ENCODE measurements at regions not wholly inside any gene's neighbourhood (a gene's known extent, or its start where the extent isn't known, plus 50 kb on each side); places are given as distances from the start of the nearest gene placed in this dataset.

DNA sequence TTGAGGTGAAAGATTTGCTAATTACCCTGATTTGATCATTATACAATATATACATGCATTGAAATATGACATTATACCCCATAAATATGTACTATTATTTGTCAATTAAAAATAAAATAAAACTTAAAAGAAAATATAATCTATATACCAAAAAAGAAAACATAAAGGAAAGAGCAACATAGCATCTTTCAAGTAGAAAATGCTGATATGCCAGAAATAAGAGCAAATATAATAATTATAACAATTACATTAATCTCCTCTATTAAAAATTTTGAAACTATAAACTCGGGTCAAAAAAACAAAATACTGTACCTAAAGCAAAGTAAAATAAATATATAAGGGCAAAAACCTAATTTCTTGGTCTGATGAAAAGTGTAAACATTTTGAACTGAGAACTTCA is 209.3 kb upstream of the PDE1C start:
- ChIA-PET CTCF (ENCODE audit: unreplicated experiment) (no interaction called here), POLR2A (no interaction called here)
- intact Hi-C loops (cut with micrococcal nuclease; ENCODE audit: unreplicated experiment), result no loop called here

GRCh38 chr7:32275216-32276009 is 205.2 kb upstream of the PDE1C start:
- H3K4me2 ChIP-seq (ENCODE audit: low read length), result no peak overlapping the region
- intact Hi-C loops (cut with micrococcal nuclease; ENCODE audit: unreplicated experiment), result no loop called here
- BruUV-seq (replicated peaks), result no TSS peak
- POLR2A ChIA-PET, result interaction anchor here (0.6 to 0.7 kb wide), 2 partner anchors 1009 to 1465 kb away, joined by 3 read pairs; no protein-coding TSS in a partner anchor
- H3K4me1 ChIP-seq (ENCODE audit: insufficient read depth, low read length, poor library complexity, severe bottlenecking), result no peaks in the 10 kb centered on the region
- CTCF ChIA-PET (ENCODE audit: unreplicated experiment), result no interaction called here
- no peaks in the 10 kb centered on the region for H4K20me1 ChIP-seq (ENCODE audit: insufficient read depth, low read length)
- H3K9me3 ChIP-seq (ENCODE audit: low read length), result no peaks in the 10 kb centered on the region
- no peak overlapping the region for H2AFZ ChIP-seq (ENCODE audit: low read length)
- TF ChIP-seq EZH2phosphoT487 (IDR thresholded peaks at IDR 0.05; ENCODE audit: borderline replicate concordance, low read depth, low read length) (no peak), CTCF (conservative IDR thresholded peaks at IDR 0.05; ENCODE audit: low read length) (no peak)
- no peaks in the 10 kb centered on the region for H3K79me2 ChIP-seq (ENCODE audit: insufficient read depth, low read depth, low read length)
- no peaks in the 10 kb centered on the region for H3K9me2 ChIP-seq (ENCODE audit: insufficient read depth, low read length)
- H3K27ac ChIP-seq (ENCODE audit: low read depth, low read length, poor library complexity, severe bottlenecking), result no peak overlapping the region
- H3K36me3 ChIP-seq (ENCODE audit: insufficient read depth, low read length), result no peaks in the 10 kb centered on the region
- no peak overlapping the region for H3K4me3 ChIP-seq (ENCODE audit: low read depth, low read length, poor library complexity, severe bottlenecking)
- DNase-seq (ENCODE audit: low spot score), result no peak

More for the DNA sequence above, 209.3 kb upstream of the PDE1C start:
- Histone ChIP-seq H3K79me2 (ENCODE audit: insufficient read depth, low read depth, low read length) (no peaks in the 10 kb centered on the region), H3K4me2 (ENCODE audit: low read length) (no peak overlapping the region), H2AFZ (ENCODE audit: low read length) (no peak overlapping the region), H4K20me1 (ENCODE audit: insufficient read depth, low read length) (no peaks in the 10 kb centered on the region), H3K9me2 (ENCODE audit: insufficient read depth, low read length) (no peaks in the 10 kb centered on the region), H3K4me1 (ENCODE audit: insufficient read depth, low read length, poor library complexity, severe bottlenecking) (no peaks in the 10 kb centered on the region), H3K4me3 (ENCODE audit: low read depth, low read length, poor library complexity, severe bottlenecking) (no peak overlapping the region), H3K9me3 (ENCODE audit: low read length) (no peaks in the 10 kb centered on the region), H3K27ac (ENCODE audit: low read depth, low read length, poor library complexity, severe bottlenecking) (no peak overlapping the region), H3K36me3 (ENCODE audit: insufficient read depth, low read length) (no peaks in the 10 kb centered on the region)
- TF ChIP-seq CTCF (conservative IDR thresholded peaks at IDR 0.05; ENCODE audit: low read length) (no peak), EZH2phosphoT487 (IDR thresholded peaks at IDR 0.05; ENCODE audit: borderline replicate concordance, low read depth, low read length) (no peak)
- DNase-seq (ENCODE audit: low spot score), result no peak
- BruUV-seq (replicated peaks), result no TSS peak

DNA sequence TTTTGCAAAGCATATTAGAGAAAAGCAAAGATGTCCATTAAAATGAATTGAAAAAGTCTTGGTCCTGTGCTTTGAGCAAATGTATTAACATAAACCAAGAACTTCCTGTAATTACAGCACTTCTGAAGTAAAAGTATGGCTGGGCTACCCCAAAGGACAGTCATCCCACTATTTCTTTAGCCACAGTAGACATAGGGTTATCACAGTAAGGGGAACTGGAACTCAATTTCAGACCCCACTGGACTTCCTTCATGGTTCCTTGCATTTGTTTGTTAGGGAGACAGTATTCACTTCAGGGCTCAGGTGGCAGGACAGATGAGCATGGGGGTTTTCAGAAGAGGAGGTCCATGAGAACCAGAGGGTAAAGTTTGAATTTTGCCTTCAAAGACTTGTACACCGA is 203.1 kb upstream of the PDE1C start:
- Histone ChIP-seq H3K9me3 (ENCODE audit: low read length) (no peaks in the 10 kb centered on the region), H3K4me2 (ENCODE audit: low read length) (no peak overlapping the region), H3K79me2 (ENCODE audit: insufficient read depth, low read depth, low read length) (no peaks in the 10 kb centered on the region), H2AFZ (ENCODE audit: low read length) (no peak overlapping the region), H3K4me1 (ENCODE audit: insufficient read depth, low read length, poor library complexity, severe bottlenecking) (no peaks in the 10 kb centered on the region), H3K9me2 (ENCODE audit: insufficient read depth, low read length) (no peaks in the 10 kb centered on the region), H3K4me3 (ENCODE audit: low read depth, low read length, poor library complexity, severe bottlenecking) (no peak overlapping the region), H3K27ac (ENCODE audit: low read depth, low read length, poor library complexity, severe bottlenecking) (no peak overlapping the region), H4K20me1 (ENCODE audit: insufficient read depth, low read length) (no peaks in the 10 kb centered on the region), H3K36me3 (ENCODE audit: insufficient read depth, low read length) (no peaks in the 10 kb centered on the region)
- intact Hi-C loops (cut with micrococcal nuclease; ENCODE audit: unreplicated experiment), result no loop called here
- no peak for DNase-seq (ENCODE audit: low spot score)
- no peak for TF ChIP-seq CTCF (conservative IDR thresholded peaks at IDR 0.05; ENCODE audit: low read length)
- no peak for TF ChIP-seq EZH2phosphoT487 (IDR thresholded peaks at IDR 0.05; ENCODE audit: borderline replicate concordance, low read depth, low read length)
- no TSS peak for BruUV-seq (replicated peaks)
- CTCF ChIA-PET (ENCODE audit: unreplicated experiment), result no interaction called here
- POLR2A ChIA-PET, result interaction anchor here (0.5 kb wide), 1 partner anchor 11 kb away, joined by 3 read pairs; no protein-coding TSS in a partner anchor
